ENCODE measurements at regions not wholly inside any gene's neighbourhood (a gene's known extent, or its start where the extent isn't known, plus 50 kb on each side); places are given as distances from the start of the nearest gene placed in this dataset.

- FAIRE-seq (no peak), DNase-seq (ENCODE audit: low read depth) (no peak)
- H3K4me2 ChIP-seq (ENCODE audit: low read length), result no peak overlapping the region
- no peaks in the 10 kb centered on the region for H3K27me3 Mint-ChIP-seq (ENCODE audit: low read depth, unreplicated experiment)
- no peaks in the 10 kb centered on the region for H3K9me3 ChIP-seq (ENCODE audit: insufficient read depth, low read depth, low read length)
- no peak overlapping the region for H3K27ac ChIP-seq (ENCODE audit: low read depth, low read length)
- H3K79me2 ChIP-seq (ENCODE audit: insufficient read depth, low read length), result no peaks in the 10 kb centered on the region
- H2AFZ ChIP-seq (ENCODE audit: low read depth, low read length), result no peak overlapping the region
- no peaks in the 10 kb centered on the region for H3K4me1 Mint-ChIP-seq (ENCODE audit: low read depth, unreplicated experiment)
- H3K4me3 Mint-ChIP-seq (ENCODE audit: unreplicated experiment), result no peak overlapping the region
- no peaks in the 10 kb centered on the region for H4K20me1 ChIP-seq (ENCODE audit: insufficient read depth, low read length)
- no peaks in the 10 kb centered on the region for H3K4me1 ChIP-seq (ENCODE audit: insufficient read depth, low read length)
- no peaks in the 10 kb centered on the region for H3K27me3 ChIP-seq (ENCODE audit: insufficient read depth, low read length)
- no peaks in the 10 kb centered on the region for H3K36me3 Mint-ChIP-seq (ENCODE audit: low read depth, unreplicated experiment)
- H3K4me3 ChIP-seq (ENCODE audit: insufficient read depth, low read depth, low read length), result no peak overlapping the region
- TF ChIP-seq CTCF (IDR thresholded peaks at IDR 0.05; ENCODE audit: insufficient read depth, low read depth, low read length), result no peak
- TF ChIP-seq EZH2 (IDR thresholded peaks at IDR 0.05; ENCODE audit: insufficient read depth, low read length), result no peak
- no peaks in the 10 kb centered on the region for H3K36me3 ChIP-seq (ENCODE audit: insufficient read depth, low read length)
- H3K9ac ChIP-seq (ENCODE audit: low read length), result no peak overlapping the region
- no peak overlapping the region for H3K27ac Mint-ChIP-seq (ENCODE audit: unreplicated experiment)
- no peaks in the 10 kb centered on the region for H3K9me3 Mint-ChIP-seq (ENCODE audit: unreplicated experiment)
Observed at GRCh38 chr2:144670738-144671137, 150.8 kb upstream of the ZEB2 start.

- H3K9me3 ChIP-seq (ENCODE audit: insufficient read depth, low read depth, low read length), result no peaks in the 10 kb centered on the region
- H3K4me3 ChIP-seq (ENCODE audit: insufficient read depth, low read depth, low read length), result no peak overlapping the region
- H3K36me3 Mint-ChIP-seq (ENCODE audit: low read depth, unreplicated experiment), result no peaks in the 10 kb centered on the region
- TF ChIP-seq CTCF (IDR thresholded peaks at IDR 0.05; ENCODE audit: insufficient read depth, low read depth, low read length) (no peak), EZH2 (IDR thresholded peaks at IDR 0.05; ENCODE audit: insufficient read depth, low read length) (no peak)
- no peaks in the 10 kb centered on the region for H4K20me1 ChIP-seq (ENCODE audit: insufficient read depth, low read length)
- H3K27ac ChIP-seq (ENCODE audit: low read depth, low read length), result no peak overlapping the region
- FAIRE-seq (no peak), DNase-seq (ENCODE audit: low read depth) (no peak)
- H3K4me1 Mint-ChIP-seq (ENCODE audit: low read depth, unreplicated experiment), result no peaks in the 10 kb centered on the region
- no peaks in the 10 kb centered on the region for H3K4me1 ChIP-seq (ENCODE audit: insufficient read depth, low read length)
- H3K79me2 ChIP-seq (ENCODE audit: insufficient read depth, low read length), result no peaks in the 10 kb centered on the region
- no peaks in the 10 kb centered on the region for H3K27me3 ChIP-seq (ENCODE audit: insufficient read depth, low read length)
- no peak overlapping the region for H3K9ac ChIP-seq (ENCODE audit: low read length)
- no peak overlapping the region for H3K27ac Mint-ChIP-seq (ENCODE audit: unreplicated experiment)
- H3K9me3 Mint-ChIP-seq (ENCODE audit: unreplicated experiment), result no peaks in the 10 kb centered on the region
- no peaks in the 10 kb centered on the region for H3K36me3 ChIP-seq (ENCODE audit: insufficient read depth, low read length)
- no peak overlapping the region for H2AFZ ChIP-seq (ENCODE audit: low read depth, low read length)
- no peak overlapping the region for H3K4me2 ChIP-seq (ENCODE audit: low read length)
- no peak overlapping the region for H3K4me3 Mint-ChIP-seq (ENCODE audit: unreplicated experiment)
- no peaks in the 10 kb centered on the region for H3K27me3 Mint-ChIP-seq (ENCODE audit: low read depth, unreplicated experiment)
Observed at GRCh38 chr2:144670080-144670479, 150.2 kb upstream of the ZEB2 start.

GRCh38 chr2:144669196-144669987 is 149.5 kb upstream of the ZEB2 start:
- Histone ChIP-seq H2AFZ (ENCODE audit: low read depth, low read length) (no peak overlapping the region), H3K36me3 (ENCODE audit: insufficient read depth, low read length) (no peaks in the 10 kb centered on the region), H3K4me1 (ENCODE audit: insufficient read depth, low read length) (no peaks in the 10 kb centered on the region), H3K9me3 (ENCODE audit: insufficient read depth, low read depth, low read length) (no peaks in the 10 kb centered on the region), H3K9ac (ENCODE audit: low read length) (no peak overlapping the region), H3K4me2 (ENCODE audit: low read length) (no peak overlapping the region), H3K27ac (ENCODE audit: low read depth, low read length) (no peak overlapping the region), H4K20me1 (ENCODE audit: insufficient read depth, low read length) (no peaks in the 10 kb centered on the region), H3K27me3 (ENCODE audit: insufficient read depth, low read length) (no peaks in the 10 kb centered on the region), H3K4me3 (ENCODE audit: insufficient read depth, low read depth, low read length) (no peak overlapping the region), H3K79me2 (ENCODE audit: insufficient read depth, low read length) (no peaks in the 10 kb centered on the region)
- H3K36me3 Mint-ChIP-seq (ENCODE audit: low read depth, unreplicated experiment), result no peaks in the 10 kb centered on the region
- H3K9me3 Mint-ChIP-seq (ENCODE audit: unreplicated experiment), result no peaks in the 10 kb centered on the region
- no peak overlapping the region for H3K27ac Mint-ChIP-seq (ENCODE audit: unreplicated experiment)
- TF ChIP-seq EZH2 (IDR thresholded peaks at IDR 0.05; ENCODE audit: insufficient read depth, low read length) (no peak), CTCF (IDR thresholded peaks at IDR 0.05; ENCODE audit: insufficient read depth, low read depth, low read length) (no peak)
- no peaks in the 10 kb centered on the region for H3K27me3 Mint-ChIP-seq (ENCODE audit: low read depth, unreplicated experiment)
- no peak overlapping the region for H3K4me3 Mint-ChIP-seq (ENCODE audit: unreplicated experiment)
- FAIRE-seq, result no peak
- DNase-seq (ENCODE audit: low read depth), result no peak
- H3K4me1 Mint-ChIP-seq (ENCODE audit: low read depth, unreplicated experiment), result no peaks in the 10 kb centered on the region

Measured in astrocyte (in vitro differentiated cells and primary cell).